Dermis microvascular lymphatic vessel endothelial cell (primary cell): ENCODE measurements at regions not wholly inside any gene's neighbourhood (a gene's known extent, or its start where the extent isn't known, plus 50 kb on each side); places are given as distances from the start of the nearest gene placed in this dataset.
"Not testable (repeated sequence)": the region's sequence is repeated elsewhere in the genome, so short reads cannot be mapped to it uniquely, and the experiment has no call there.

Experiments used
- DNase-seq, 2 donors: peaks; one replicate each; pipeline versions ENCODE4 v3.0.0 to v3.0.0-alpha.2; 2010; ENCODE audit warnings: low read depth in 2 of 2

GRCh38 chrX:121407627-121408026, 360.2 kb downstream of the GLUD2 start:
- DNase-seq: no peak

GRCh38 chrX:121431514-121431913, 384.1 kb downstream of the GLUD2 start:
- DNase-seq: not testable (repeated sequence)

DNA sequence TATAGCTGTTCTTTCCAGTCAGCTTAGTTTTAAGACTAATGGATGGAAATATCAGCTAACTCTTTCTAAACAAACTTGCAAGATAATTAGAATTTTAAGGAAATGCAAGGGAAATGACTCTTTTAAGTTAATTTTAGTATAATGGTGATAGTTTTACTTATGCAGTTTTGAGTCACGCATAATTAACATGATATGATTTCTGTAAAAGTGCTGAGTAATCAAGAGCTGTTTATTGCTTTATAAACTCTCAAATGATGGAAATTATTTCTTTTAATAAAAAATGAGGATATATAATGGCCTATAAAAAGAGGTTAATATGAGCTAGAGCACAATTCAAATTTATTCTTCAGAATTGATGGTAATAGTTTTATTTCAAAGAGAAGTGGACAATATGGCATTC, 385.9 kb downstream of the GLUD2 start:
- no peak for DNase-seq

DNA sequence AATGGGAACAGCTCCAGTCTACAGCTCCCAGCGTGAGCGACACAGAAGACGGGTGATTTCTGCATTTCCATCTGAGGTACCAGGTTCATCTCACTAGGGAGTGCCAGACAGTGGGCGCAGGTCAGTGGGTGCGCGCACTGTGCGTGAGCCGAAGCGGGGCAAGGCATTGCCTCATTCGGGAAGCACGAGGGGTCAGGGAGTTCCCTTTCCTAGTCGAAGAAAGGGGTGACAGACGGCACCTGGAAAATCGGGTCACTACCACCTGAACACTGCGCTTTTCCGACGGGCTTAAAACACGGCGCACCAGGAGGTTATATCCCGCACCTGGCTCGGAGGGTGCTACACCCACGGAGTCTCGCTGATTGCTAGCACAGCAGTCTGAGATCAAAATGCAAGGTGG, 390.3 kb downstream of the GLUD2 start:
- not testable (repeated sequence) for DNase-seq

- no peak for DNase-seq
These were observed 408.5 kb downstream of the GLUD2 start for GRCh38 chrX:121455890-121456289.

DNA sequence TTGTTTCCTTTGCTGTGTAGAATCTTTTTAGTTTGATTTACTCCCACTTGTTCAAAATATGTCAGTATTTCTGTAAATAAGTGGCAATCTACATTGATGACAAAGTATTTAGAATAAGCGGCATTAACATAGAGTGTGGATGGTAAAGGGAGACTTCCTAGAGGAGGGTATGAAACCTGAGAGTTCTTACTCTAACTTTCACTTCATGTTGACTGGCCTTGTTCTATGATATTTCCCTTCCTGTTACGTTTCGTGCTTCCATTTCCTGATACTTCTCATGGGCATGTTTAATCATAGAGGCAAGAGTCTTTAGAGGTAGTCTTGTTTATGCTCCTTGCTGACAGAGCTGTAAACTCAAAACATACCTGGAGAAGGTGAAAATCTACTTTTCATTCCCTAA, 408.9 kb downstream of the GLUD2 start:
- DNase-seq: no peak

DNA sequence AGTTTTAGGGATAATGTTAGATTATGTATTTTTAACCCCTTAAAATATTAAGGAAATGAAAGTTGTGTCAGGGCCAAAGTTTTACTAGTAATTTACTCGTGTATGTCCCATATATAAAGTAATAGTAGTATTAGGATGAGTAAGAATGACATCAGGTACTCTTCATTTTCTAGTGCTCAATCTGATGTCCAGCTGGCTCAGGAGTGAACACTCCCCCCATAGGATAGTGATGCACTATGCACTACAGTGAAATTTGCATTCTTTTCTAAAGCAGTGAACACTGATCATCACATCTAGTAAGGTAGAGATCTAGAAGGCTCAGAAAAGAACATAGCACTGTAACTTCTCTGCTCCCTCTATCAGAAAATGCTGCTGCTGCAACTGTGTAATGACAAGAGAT, 409.7 kb downstream of the GLUD2 start:
- DNase-seq: no peak

- no peak for DNase-seq
These were observed 432.0 kb downstream of the GLUD2 start for GRCh38 chrX:121479406-121479805.

DNA sequence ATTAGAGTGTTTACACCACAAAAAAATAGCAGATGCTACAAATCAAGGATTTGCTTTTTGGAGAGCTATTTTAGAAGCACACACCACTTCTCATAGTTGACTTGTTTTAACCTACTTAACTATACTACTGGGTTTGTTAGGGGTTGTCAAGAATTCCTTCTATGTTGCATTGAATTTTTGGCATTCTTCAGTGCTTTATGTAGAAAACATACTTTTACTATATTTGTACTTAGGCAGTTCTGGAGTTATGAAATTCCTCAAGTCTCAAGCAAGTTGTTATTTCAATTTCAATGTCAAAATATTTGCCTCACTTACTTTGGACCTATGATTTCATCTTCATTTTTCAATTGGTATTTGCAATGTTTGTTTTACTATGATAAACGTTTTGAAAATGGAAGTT, 449.6 kb downstream of the GLUD2 start:
- no peak for DNase-seq

- DNase-seq: no peak
These were observed 456.7 kb downstream of the GLUD2 start for GRCh38 chrX:121504153-121504552.

GRCh38 chrX:121546317-121546716, 498.9 kb downstream of the GLUD2 start:
- DNase-seq: no peak

DNA sequence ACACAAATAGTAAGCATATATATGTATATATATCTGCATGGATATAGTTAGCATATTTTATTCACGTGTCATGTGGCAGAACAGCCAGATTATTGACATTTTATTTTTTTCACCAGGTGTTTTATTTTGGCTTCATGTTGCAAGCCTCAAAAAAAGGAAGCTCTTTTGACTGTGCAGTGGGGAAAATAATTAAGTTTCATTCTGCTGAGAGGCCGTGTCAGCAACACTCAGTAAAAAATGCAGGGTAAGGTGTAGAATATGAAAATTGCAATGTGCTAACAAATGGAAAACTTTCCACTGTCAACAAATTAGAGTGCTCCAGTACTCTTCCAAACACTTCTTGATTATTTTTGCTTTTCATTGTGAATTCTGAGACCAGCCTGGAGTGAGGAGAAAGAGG, 511.5 kb downstream of the GLUD2 start:
- DNase-seq: no peak

DNA sequence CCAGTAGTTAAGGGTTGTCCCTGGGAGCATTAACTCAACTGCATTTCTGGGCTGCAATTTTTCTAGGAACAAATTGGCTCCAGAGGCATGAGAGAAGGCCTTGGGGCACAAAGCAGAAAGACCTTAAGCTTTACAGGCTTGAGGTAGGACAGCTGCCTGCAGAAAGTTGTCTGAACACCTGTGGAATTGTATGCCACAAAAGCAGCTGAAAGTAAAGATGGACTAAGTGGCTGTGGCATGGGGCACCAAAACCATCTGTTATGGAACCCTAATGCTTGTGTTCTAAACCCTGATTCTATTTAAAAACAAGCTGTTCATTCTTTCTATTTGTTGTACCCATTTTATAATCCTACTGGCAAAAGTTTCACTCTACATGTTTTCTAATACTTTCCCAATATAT, 515.2 kb downstream of the GLUD2 start:
- DNase-seq: no peak

DNA sequence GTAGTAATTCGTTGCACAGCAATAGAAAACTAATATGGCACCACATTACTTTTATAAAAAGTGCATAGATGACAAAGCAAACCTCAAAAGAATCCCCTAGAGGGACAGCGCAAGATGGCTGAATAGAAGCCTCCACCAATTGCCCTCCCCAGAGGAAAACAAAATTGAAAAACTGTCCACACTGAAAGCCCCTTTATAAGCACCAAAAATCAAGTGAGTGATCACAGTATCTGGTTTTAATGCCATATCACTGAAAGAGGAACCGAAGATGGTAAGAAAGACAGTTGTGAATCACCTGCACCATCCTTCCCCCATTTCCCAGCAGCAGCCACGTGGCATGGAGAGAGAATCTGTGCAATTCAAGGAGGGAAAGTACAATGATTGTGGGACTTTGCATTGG, 522.2 kb downstream of the GLUD2 start:
- no peak for DNase-seq

DNA sequence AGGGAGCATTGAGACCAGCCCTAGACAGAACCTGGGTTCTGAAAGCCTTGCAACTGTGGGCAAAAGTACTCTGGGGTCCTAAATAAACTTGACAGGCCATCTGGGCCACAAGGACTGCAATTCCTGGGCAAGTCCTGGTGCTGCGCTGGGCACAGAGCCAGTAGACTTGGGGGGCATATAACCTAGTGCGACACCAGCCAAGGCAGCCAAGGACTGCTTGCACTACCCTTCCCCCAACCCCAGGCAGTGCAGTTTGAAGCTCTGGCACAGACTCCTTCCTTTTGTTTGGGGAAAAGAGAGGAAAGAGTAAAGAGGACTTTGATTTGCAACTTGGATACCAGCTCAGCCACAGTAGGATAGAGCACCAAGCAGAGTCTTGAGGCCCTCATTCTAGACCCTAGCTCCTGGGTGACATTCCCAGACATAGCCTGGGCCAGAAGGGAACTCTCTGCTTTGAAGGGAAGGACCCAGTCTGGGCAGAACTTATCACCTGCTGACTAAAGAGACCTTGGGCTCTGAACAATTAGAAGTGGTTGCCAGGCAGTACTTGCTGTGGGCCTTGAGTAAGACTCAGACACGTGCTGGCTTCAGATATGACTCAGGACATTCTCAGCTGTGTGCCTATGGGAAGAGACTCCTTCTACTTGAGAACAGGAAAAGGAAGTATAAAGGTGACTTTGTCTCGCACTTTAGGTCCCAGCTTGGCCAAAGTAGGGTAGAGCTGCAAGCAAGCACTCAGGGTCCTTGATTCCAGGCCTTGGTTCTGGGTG, 522.8 kb downstream of the GLUD2 start:
- no peak for DNase-seq

DNA sequence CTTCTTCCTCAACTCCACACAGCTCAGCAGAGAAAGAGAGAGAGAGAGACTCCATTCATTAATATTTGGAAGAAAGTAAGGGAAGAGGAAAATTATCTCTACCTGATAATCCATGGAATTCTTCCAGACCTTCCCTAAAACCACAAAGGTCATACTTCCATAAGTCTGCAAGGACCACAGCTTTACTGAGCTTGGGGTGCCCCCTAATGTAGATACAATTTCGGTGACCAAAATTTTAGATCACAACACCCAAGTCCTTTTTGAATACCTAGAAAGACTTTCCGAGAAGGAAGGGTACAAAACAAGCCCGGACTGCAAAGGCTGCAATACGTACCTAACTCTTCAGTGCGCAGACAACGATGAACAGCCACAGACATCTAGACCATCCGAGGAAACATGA, 523.9 kb downstream of the GLUD2 start:
- DNase-seq: no peak

GRCh38 chrX:121574384-121574783, 527.0 kb downstream of the GLUD2 start:
- DNase-seq: not testable (repeated sequence)

GRCh38 chrX:121579016-121579760, 531.8 kb downstream of the GLUD2 start:
- DNase-seq: peak in 1 of 2 donors; percentile 14

GRCh38 chrX:121581885-121582284, 534.5 kb downstream of the GLUD2 start:
- no peak for DNase-seq

- DNase-seq: no peak
These were observed 538.2 kb downstream of the GLUD2 start for GRCh38 chrX:121585626-121586025.

GRCh38 chrX:121592884-121593283, 545.5 kb downstream of the GLUD2 start:
- DNase-seq: no peak

DNA sequence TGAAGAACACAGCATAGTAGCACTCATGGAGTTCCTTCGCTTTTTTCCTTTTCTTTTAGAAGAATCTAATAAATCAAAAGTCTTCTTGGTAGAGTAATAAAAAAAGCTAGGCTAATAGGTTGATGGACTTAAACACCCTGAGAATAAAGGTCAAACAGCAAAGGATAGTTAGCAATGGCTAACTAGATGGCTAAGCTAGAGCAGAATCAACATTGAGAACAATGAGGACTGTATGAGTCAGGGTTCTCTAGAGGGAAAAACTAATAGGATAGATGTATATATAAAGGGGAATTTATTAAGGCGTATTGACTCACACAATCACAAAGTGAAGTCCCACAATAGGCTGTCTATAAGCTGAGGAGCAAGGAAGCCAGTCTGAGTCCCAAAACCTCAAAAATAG, 550.9 kb downstream of the GLUD2 start:
- DNase-seq: no peak

GRCh38 chrX:121635141-121635540, 587.7 kb downstream of the GLUD2 start:
- DNase-seq: no peak
